B cell (primary cell): ENCODE measurements at regions not wholly inside any gene's neighbourhood (a gene's known extent, or its start where the extent isn't known, plus 50 kb on each side); places are given as distances from the start of the nearest gene placed in this dataset.

Experiments used
- ATAC-seq: fragments of 200-7000 bp; cut with Tn5 transposase; one replicate; pipeline ENCODE4 v1.10.0; 2021; ENCODE audit warnings: low read depth, mild to moderate bottlenecking, moderate number of reproducible peaks, moderate library complexity
- CTCF ChIA-PET: fragments of 350-600 bp; sonication (Branson Sonifier 250); formaldehyde crosslinking; loops from one replicate; lab custom pipeline; 2021; ENCODE audit warnings: antibody characterized with exemption, inconsistent platforms; lab: Charles Lee
- POLR2A ChIA-PET: fragments of 350-600 bp; sonication (Branson Sonifier 250); formaldehyde crosslinking; loops from one replicate; lab custom pipeline; 2021; ENCODE audit warnings: antibody characterized with exemption; lab: Charles Lee
- DNase-seq: peaks from one replicate; pipeline ENCODE4 v3.0.0; 2013
- H2AFZ ChIP-seq: 2 replicates; pipeline ENCODE4 v1.6.1; 2012; ENCODE audit warnings: mild to moderate bottlenecking, low read depth, low read length; ENCODE audit not compliant: insufficient read depth, poor library complexity, severe bottlenecking
- H3K27ac ChIP-seq, 2 donors: 1 replicate in 1 of 2; 2 replicates in 1 of 2; pipeline ENCODE4 v1.5.1; 2012 to 2013; ENCODE audit warnings: low read length in 2 of 2, mild to moderate bottlenecking in 2 of 2, moderate library complexity in 1 of 2
- H3K27me3 ChIP-seq, 4 experiments: fragments of 200-600 bp in 1 of 4; sonication (generic) in 1 of 4; replicated peaks in 1 of 4; 1 replicate in 2 of 4; 2 replicates in 2 of 4; pipeline versions ENCODE4 v1.6.1 to v1.7.0; 2013 to 2016; ENCODE audit warnings: low read length in 3 of 4, mild to moderate bottlenecking in 2 of 4, mixed read lengths in 1 of 4, moderate library complexity in 1 of 4; ENCODE audit not compliant: insufficient read depth in 4 of 4, control insufficient read depth in 3 of 4; ENCODE audit errors: control extremely low read depth in 1 of 4
- H3K36me3 ChIP-seq, 2 experiments: replicated peaks in 1 of 2; 1 replicate in 1 of 2; 2 replicates in 1 of 2; pipeline versions ENCODE4 v1.6.1 to v1.7.1; 2013; ENCODE audit warnings: low read length in 1 of 2; ENCODE audit not compliant: insufficient read depth in 2 of 2, control insufficient read depth in 1 of 2; ENCODE audit errors: control extremely low read depth in 1 of 2, extremely low read depth in 1 of 2
- H3K4me1 ChIP-seq, 2 donors: fragments of 200-600 bp in 1 of 2; sonication (generic) in 1 of 2; 1 replicate in 1 of 2; 2 replicates in 1 of 2; pipeline versions ENCODE4 v1.5.1 to v1.6.1; 2013 to 2017; ENCODE audit warnings: low read length in 2 of 2; ENCODE audit not compliant: control insufficient read depth in 2 of 2, insufficient read depth in 2 of 2
- H3K4me2 ChIP-seq: replicated peaks from 2 replicates; pipeline ENCODE3; 2012; ENCODE audit warnings: mild to moderate bottlenecking, low read depth, low read length; ENCODE audit not compliant: poor library complexity, severe bottlenecking
- H3K4me3 ChIP-seq, 5 experiments: fragments of 200-600 bp in 1 of 5; sonication (generic) in 1 of 5; 1 replicate in 3 of 5; 2 replicates in 2 of 5; pipeline versions ENCODE4 v1.5.1 to v1.7.0; 2011 to 2016; ENCODE audit warnings: low read length in 4 of 5, mild to moderate bottlenecking in 4 of 5, low read depth in 2 of 5, control low read depth in 1 of 5, moderate library complexity in 1 of 5; ENCODE audit not compliant: insufficient read depth in 1 of 5; ENCODE audit errors: control extremely low read depth in 1 of 5, extremely low read depth in 1 of 5
- H3K79me2 ChIP-seq: fragments of 200-600 bp; sonication (generic); one replicate; pipeline ENCODE4 v1.6.0; 2016; ENCODE audit warnings: low read length; ENCODE audit not compliant: control insufficient read depth, insufficient read depth
- H3K9ac ChIP-seq: fragments of 200-600 bp; sonication (generic); 2 replicates; pipeline ENCODE4 v1.6.1; 2017; ENCODE audit warnings: mild to moderate bottlenecking, low read length, moderate library complexity
- H3K9me3 ChIP-seq, 3 donors: one replicate each; pipeline versions ENCODE4 v1.6.1 to v1.7.1; 2013; ENCODE audit warnings: low read length in 2 of 3; ENCODE audit not compliant: control insufficient read depth in 2 of 3, insufficient read depth in 1 of 3; ENCODE audit errors: control extremely low read depth in 1 of 3
- H4K20me1 ChIP-seq: 2 replicates; pipeline ENCODE4 v1.6.0; 2012; ENCODE audit warnings: mild to moderate bottlenecking, low read length; ENCODE audit not compliant: insufficient read depth, control insufficient read depth, poor library complexity, severe bottlenecking
- H3K27ac Mint-ChIP-seq: one replicate; pipeline ENCODE4 v1.8.0; 2021; ENCODE audit warnings: mixed read lengths
- H3K27me3 Mint-ChIP-seq: one replicate; pipeline ENCODE4 v1.8.0; 2021; ENCODE audit warnings: mixed read lengths
- H3K4me1 Mint-ChIP-seq: one replicate; pipeline ENCODE4 v1.8.0; 2021; ENCODE audit warnings: mixed read lengths
- H3K4me3 Mint-ChIP-seq: one replicate; pipeline ENCODE4 v1.8.0; 2021; ENCODE audit warnings: mixed read lengths
- H3K9me3 Mint-ChIP-seq: one replicate; pipeline ENCODE4 v1.8.0; 2022; ENCODE audit warnings: mixed read lengths; ENCODE audit not compliant: insufficient read depth
- EZH2 ChIP-seq: IDR thresholded peaks from 2 replicates; pipeline ENCODE4 v1.6.1; 2012; ENCODE audit warnings: borderline replicate concordance, low read depth, mild to moderate bottlenecking, moderate library complexity, low read length; ENCODE audit not compliant: insufficient read depth, poor library complexity, severe bottlenecking
- WGBS: methylation state at CpG from one replicate; pipeline ENCODE4 v1.1.5; 2013; ENCODE audit warnings: missing lambda C conversion rate; ENCODE audit not compliant: insufficient coverage; 5-methylcytosine and 5-hydroxymethylcytosine counted together
- intact Hi-C: fragments of 100-400 bp; cut with micrococcal nuclease; formaldehyde crosslinking; loops from one replicate; pipeline ENCODE4 v1.10.0; 2022
- TF ChIP-seq, protein P1 (sequence below): fragments of 200-600 bp; IDR thresholded peaks from one replicate; pipeline ENCODE4 v1.8.0; 2022; ENCODE audit warnings: antibody characterized with exemption, mild to moderate bottlenecking

GRCh38 chr3:36227980-36228379 is 152.3 kb upstream of the STAC start:
- no peak overlapping the region for H3K4me3 Mint-ChIP-seq
- H3K4me2 ChIP-seq, result no peak overlapping the region

DNA sequence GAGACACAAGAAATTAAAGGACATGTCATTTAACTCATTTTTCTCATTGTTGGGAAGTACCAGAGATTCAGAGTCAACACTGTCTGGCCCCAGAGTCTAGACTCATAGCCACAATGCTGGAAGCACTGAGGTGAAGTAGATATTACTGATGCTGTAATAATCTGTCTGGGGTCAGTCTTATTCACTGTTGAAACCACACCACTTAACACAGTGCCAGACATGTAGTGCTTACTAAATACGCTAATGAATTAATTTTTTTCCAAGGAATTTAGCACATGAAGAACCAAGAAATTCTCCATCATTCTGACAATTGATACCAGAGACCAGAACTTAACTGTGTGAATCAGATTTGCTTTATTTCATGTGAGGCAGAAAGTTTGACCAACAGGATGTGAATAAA is 150.8 kb upstream of the STAC start:
- no peak overlapping the region for H3K4me2 ChIP-seq
- H3K4me1 ChIP-seq, result no peaks in the 10 kb centered on the region
- no peak overlapping the region for H3K27ac ChIP-seq
- H4K20me1 ChIP-seq, result no peaks in the 10 kb centered on the region
- WGBS, result no CpG with 5 or more reads among the region's 1 CpG
- no peaks in the 10 kb centered on the region for H3K9me3 Mint-ChIP-seq
- H3K4me3 Mint-ChIP-seq, result no peak overlapping the region
- intact Hi-C loops, result no loop called here
- H2AFZ ChIP-seq, result no peak overlapping the region
- H3K27me3 ChIP-seq, result peaks cover 0 to 2% (median 0%) of the 10 kb centered on the region in 4 experiments
- no peaks in the 10 kb centered on the region for H3K27me3 Mint-ChIP-seq
- H3K27ac Mint-ChIP-seq, result no peak overlapping the region
- ATAC-seq, result no peak
- H3K9me3 ChIP-seq, result no peaks in the 10 kb centered on the region
- POLR2A ChIA-PET, result no interaction called here
- no peak overlapping the region for H3K9ac ChIP-seq
- CTCF ChIA-PET, result no interaction called here
- H3K36me3 ChIP-seq, result no peaks in the 10 kb centered on the region
- TF ChIP-seq EZH2, result no peak
- TF ChIP-seq, protein P1, sequence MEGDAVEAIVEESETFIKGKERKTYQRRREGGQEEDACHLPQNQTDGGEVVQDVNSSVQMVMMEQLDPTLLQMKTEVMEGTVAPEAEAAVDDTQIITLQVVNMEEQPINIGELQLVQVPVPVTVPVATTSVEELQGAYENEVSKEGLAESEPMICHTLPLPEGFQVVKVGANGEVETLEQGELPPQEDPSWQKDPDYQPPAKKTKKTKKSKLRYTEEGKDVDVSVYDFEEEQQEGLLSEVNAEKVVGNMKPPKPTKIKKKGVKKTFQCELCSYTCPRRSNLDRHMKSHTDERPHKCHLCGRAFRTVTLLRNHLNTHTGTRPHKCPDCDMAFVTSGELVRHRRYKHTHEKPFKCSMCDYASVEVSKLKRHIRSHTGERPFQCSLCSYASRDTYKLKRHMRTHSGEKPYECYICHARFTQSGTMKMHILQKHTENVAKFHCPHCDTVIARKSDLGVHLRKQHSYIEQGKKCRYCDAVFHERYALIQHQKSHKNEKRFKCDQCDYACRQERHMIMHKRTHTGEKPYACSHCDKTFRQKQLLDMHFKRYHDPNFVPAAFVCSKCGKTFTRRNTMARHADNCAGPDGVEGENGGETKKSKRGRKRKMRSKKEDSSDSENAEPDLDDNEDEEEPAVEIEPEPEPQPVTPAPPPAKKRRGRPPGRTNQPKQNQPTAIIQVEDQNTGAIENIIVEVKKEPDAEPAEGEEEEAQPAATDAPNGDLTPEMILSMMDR, result no peak
- DNase-seq, result no peak
- H3K79me2 ChIP-seq, result no peaks in the 10 kb centered on the region
- H3K4me3 ChIP-seq, result no peak overlapping the region
- H3K4me1 Mint-ChIP-seq, result no peaks in the 10 kb centered on the region

More at GRCh38 chr3:36227980-36228379, 152.3 kb upstream of the STAC start:
- Mint-ChIP-seq H3K9me3 (no peaks in the 10 kb centered on the region), H3K27ac (no peak overlapping the region), H3K4me1 (no peaks in the 10 kb centered on the region), H3K27me3 (no peaks in the 10 kb centered on the region)
- Histone ChIP-seq H3K27ac (no peak overlapping the region), H4K20me1 (no peaks in the 10 kb centered on the region), H3K36me3 (no peaks in the 10 kb centered on the region), H3K4me1 (no peaks in the 10 kb centered on the region), H3K4me3 (no peak overlapping the region), H3K9ac (no peak overlapping the region), H3K9me3 (no peaks in the 10 kb centered on the region), H2AFZ (no peak overlapping the region), H3K27me3 (peaks cover 0 to 2% (median 0%) of the 10 kb centered on the region in 4 experiments), H3K79me2 (no peaks in the 10 kb centered on the region)
- TF ChIP-seq, protein P1, result no peak
- no peak for TF ChIP-seq EZH2
- ATAC-seq, result no peak
- intact Hi-C loops, result no loop called here
- WGBS, result 27% methylated on average over 3 of the region's 4 CpGs
- DNase-seq, result no peak
- CTCF ChIA-PET, result no interaction called here
- POLR2A ChIA-PET, result no interaction called here
